ENCODE measurements at regions not wholly inside any gene's neighbourhood (a gene's known extent, or its start where the extent isn't known, plus 50 kb on each side); places are given as distances from the start of the nearest gene placed in this dataset.

- peak; percentile 59 to 91 (median 86) for TF ChIP-seq CTCF (IDR thresholded peaks at IDR 0.05)
- no peak for TF ChIP-seq POLR2A (IDR thresholded peaks at IDR 0.05)
These were observed 77.9 kb upstream of the PWP1 start for GRCh38 chr12:107607464-107608392.

Measured in Peyer's patch (tissue), 4 donors.